GM19239 (cell line): ENCODE measurements at regions not wholly inside any gene's neighbourhood (a gene's known extent, or its start where the extent isn't known, plus 50 kb on each side); places are given as distances from the start of the nearest gene placed in this dataset.
"Not testable (repeated sequence)": the region's sequence is repeated elsewhere in the genome, so short reads cannot be mapped to it uniquely, and the experiment has no call there.

ENCODE experiments used
- DNase-seq: peaks from one replicate; pipeline ENCODE4 v3.0.0; 2011; ENCODE audit warnings: low spot score; ENCODE audit not compliant: insufficient read length
- FAIRE-seq: peaks from 2 replicates; lab custom pipeline; 2011; peaks lifted over from hg19 to GRCh38; lab: Jason Lieb, UNC

DNA sequence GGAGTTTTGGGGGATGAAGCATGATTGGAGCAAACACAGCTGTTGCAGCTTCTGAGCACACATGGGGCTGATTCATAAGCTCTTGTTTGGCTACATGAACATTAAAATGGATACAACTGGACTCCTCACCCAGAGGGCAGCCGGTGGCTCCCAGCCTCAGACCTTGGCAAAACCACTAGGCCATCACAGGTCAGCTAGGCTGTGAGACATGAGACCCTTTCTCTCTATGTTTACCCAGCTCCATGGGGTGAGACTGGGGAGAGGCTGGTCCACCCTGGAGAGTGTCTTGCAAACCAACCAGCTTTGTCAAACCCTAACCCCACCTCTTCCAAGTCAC is 388.7 kb downstream of the PTPRU start:
- FAIRE-seq = no peak
- DNase-seq = no peak

GRCh38 chr1:29624320-29625083 is 388.2 kb downstream of the PTPRU start:
- FAIRE-seq = no peak
- no peak for DNase-seq

- no peak for FAIRE-seq
- no peak for DNase-seq
Measured at GRCh38 chr1:29623501-29623900, 387.2 kb downstream of the PTPRU start.

DNA sequence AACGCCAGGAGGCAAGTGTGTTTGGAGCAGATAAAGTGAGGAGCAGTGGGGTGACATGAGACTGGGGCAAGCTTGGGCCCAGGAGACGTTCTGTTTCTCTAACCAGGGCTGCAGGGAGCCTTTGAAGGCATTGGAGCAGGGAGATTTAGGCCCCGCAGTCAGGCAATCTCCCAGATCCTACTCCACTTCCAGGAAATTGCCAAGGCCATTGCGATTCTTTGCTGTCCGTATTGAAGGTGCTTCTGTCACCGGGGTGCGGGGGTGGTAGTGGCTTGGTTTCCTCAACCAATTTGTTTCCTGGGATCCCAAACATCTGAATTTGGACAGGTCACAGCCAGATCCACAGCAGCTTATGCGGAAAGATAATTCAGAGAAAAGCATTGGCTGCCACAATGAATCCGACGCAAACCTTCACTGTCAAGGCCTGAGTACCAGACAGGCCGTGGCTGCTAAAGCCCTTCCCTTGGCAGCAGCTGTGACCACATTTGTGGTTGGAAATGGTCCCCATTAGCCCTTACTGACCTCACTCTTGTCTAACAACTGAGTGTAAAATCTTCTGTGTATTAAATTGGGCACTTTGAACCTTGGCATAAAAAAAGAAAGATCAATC is 385.6 kb downstream of the PTPRU start:
- no peak for DNase-seq
- no peak for FAIRE-seq

DNA sequence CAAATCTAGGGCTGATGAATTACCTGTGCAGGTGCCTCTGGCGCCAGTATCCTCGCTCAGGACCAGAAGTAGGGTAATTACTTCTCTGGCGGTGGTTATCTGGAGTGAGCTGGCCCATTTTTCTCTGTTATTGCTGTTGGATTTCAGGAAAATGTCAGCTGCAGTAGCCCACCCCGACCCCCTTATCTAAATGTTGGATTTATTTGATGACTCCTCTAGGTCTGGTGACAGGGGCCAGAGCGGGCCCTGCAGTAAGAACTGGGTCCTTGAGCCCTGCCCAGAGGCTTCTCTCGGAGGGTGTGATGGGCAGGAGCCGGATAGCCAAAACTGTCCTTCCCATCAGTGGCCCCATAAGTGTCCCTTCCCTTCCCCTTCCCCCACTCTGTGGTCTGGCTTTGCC is 384.3 kb downstream of the PTPRU start:
- DNase-seq (no peak), FAIRE-seq (no peak)

GRCh38 chr1:29607236-29607635 is 370.9 kb downstream of the PTPRU start:
- no peak for FAIRE-seq

GRCh38 chr1:29604796-29605195 is 368.5 kb downstream of the PTPRU start:
- FAIRE-seq, DNase-seq: not testable (repeated sequence)

More at GRCh38 chr1:29607236-29607635, 370.9 kb downstream of the PTPRU start:
- DNase-seq = no peak

- DNase-seq (no peak), FAIRE-seq (no peak)
Measured at GRCh38 chr1:29603622-29604021, 367.3 kb downstream of the PTPRU start.

GRCh38 chr1:29602203-29602602 is 365.9 kb downstream of the PTPRU start:
- no peak for DNase-seq
- FAIRE-seq = no peak

- FAIRE-seq (no peak), DNase-seq (no peak)
Measured at GRCh38 chr1:29601021-29601420, 364.7 kb downstream of the PTPRU start.

DNA sequence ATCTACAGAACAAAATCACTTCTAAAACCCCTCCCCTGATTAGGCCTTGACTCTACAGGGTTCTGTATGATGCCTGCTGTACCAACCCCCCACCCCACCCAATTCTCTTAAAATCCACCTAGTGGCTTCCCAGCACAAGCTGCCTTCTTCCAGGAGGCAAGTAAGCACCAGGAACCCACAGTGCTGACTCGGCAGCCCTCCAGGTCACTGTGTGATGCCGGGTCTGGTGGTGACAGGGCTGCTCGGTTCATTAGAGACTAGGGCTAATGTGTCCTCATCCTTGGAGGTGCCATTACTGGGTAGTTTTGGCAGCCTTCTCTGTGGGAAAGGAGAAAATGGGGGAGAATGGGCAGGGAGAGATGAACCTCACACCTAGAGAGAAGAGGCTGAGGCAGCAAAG is 363.5 kb downstream of the PTPRU start:
- FAIRE-seq = no peak
- no peak for DNase-seq

- FAIRE-seq (no peak), DNase-seq (no peak)
Measured at GRCh38 chr1:29599071-29599470, 362.7 kb downstream of the PTPRU start.

DNA sequence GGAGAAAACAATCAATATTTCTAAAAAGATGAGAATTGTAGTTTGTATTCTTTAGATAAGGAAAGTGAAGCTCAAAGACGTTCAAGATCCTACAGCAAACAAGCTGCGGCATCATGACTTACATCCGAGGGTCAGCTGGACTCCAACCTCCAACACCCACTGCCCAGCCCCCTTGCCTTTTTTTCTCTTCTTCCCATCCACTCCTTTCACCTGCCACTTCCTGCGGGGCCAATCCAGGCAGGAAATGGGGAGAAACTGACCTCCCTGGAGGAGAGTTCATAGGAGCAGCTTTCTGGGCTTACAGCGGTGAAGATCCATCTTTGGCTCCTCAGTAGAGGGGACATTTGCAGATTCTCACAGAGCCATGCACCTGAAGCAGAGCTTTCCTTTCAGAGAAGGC is 361.5 kb downstream of the PTPRU start:
- FAIRE-seq (no peak), DNase-seq (no peak)

DNA sequence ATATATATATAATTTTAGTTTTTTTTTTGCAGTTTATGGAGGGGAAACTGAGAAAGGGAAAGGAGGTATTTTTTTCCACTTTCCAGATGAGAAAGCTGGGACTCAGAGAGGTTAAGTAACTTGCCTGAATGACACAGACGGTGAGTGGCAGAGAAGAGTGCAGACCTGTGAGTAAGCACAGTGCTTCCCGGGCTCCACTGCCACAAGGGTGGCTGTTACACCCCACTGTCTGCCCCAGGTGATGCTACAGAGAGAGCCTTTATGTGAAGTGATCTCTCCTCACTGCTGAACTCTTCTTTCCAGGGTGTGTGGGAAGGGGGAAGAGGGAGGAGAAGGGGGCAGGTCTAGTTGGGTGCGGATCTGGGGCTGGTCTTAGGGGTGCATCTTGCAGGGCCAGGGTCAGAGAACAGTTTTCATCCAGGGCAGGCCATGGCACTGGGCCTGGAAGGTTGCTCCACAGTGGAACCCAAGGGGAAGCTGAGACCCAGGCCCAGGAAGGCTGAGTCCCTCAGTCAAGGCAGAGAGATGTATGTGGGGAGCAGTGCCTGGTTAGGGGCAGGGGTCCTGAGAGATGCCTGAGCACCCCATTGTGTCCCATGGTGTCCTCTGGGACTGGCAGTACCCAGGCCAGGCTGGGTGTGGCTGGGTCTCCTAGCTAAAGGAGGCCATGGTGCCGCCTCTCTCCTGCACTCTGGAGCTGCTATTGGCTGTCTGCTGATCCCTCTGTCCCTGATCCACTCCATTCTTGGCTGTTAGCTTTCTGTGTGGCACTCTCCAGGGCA is 357.5 kb downstream of the PTPRU start:
- DNase-seq (no peak), FAIRE-seq (no peak)

- FAIRE-seq = no peak
- no peak for DNase-seq
Measured at GRCh38 chr1:29592731-29593130, 356.4 kb downstream of the PTPRU start.

- no peak for FAIRE-seq
- DNase-seq = no peak
Measured at GRCh38 chr1:29592261-29592615, 355.9 kb downstream of the PTPRU start.

GRCh38 chr1:29591601-29592260 is 355.4 kb downstream of the PTPRU start:
- FAIRE-seq (no peak), DNase-seq (no peak)

DNA sequence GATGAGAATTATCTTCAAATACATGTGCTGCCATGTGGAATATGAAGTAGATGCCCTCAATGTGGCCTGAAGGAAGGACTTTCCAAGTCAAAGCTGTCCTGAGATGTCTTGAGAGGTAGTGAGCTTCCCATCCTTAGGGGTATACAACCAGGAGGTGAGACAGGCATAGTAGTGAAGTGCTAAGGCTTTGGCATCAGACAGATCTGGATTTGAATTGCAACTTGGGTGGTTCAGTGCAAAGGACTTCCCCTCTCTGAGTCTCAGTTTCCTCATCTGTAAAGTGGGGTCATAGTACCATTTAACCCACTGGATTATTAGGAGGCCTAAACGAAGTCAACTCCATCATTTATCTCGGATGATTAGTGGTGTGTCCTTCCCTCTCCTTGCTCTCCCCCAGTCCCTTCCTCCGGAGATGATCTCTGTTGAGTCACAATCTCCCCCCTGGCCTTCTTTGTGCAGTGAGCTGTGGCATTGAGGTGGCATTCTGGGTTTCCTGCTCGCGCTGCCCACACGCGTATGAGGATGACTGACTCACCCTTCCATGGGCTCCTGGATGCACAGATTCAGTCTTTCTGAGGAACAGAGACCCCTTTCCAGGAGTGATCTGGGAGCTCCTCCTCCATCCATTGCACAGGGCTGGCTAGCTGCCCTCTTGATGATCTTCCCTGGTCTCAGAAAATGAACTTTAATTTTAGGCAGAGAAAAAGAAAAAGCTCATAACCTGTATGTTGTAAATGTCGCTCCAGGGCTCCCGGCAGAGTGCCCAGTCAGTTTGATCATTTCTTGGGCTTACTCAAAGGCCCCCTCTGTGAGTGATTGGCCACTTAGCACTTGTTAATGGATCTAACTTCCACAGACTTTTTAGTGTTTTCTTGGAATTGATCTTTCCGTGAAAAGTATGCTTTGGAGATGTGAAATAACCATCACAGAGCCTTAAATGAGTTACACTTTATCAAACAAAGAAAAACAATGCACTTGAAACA is 354.6 kb downstream of the PTPRU start:
- FAIRE-seq = no peak
- DNase-seq = no peak

DNA sequence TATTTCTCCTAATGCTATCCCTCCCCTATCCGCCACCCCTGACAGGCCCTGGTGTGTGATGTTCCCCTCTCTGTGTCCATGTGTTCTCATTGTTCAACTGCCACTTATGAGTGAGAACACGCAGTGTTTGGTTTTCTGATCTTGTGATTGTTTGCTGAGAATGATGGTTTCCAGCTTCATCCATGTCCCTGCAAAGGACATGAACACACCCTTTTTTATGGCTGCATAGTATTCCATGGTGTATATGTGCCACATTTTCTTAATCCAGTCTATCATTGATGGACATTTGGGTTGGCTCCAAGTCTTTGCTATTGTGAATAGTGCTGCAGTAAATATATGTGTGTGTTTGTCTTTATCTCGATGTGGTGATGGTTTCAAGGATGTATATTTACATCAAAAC is 353.4 kb downstream of the PTPRU start:
- FAIRE-seq = not testable (repeated sequence)

More for the DNA sequence above, 353.4 kb downstream of the PTPRU start:
- DNase-seq = not testable (repeated sequence)
